NCI-H2029 (cell line): ENCODE measurements at regions not wholly inside any gene's neighbourhood (a gene's known extent, or its start where the extent isn't known, plus 50 kb on each side); places are given as distances from the start of the nearest gene placed in this dataset.
"Not testable (repeated sequence)": the region's sequence is repeated elsewhere in the genome, so short reads cannot be mapped to it uniquely, and the experiment has no call there.

Experiments used
- DNase-seq: peaks from one replicate; lab custom pipeline; 2025; lab: John Stamatoyannopoulos, UW

DNA sequence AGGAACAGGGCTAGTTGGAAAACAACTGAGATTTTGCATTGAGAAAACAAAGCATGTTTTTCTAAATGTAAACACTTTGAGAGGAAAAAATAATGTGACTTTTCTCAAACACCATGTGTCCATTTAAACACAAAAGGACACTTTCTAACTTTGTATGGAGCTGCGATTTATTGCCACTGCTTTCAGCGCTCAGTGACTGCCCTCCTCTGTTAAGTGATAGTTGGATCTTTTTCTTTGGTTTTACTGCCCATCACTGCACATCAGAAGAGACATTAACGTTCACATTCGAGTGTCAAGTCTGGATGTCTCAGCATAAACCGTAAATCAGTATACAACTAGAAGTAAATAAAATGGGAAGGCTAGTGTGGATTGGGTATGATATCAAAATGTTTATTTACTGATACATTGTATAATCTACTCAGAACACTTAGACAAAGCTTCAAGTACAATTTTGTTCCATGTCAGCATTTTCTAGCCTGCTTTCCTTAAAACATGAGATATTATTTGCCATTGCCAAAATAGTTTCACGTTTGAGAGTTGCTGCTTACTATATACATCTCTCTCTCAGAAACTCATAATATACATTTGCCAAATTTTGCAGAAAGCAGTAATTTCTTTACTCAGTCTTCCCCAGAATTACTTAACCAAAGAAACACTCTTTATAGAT is 237.6 kb downstream of the IKZF2 start:
- no peak for DNase-seq

DNA sequence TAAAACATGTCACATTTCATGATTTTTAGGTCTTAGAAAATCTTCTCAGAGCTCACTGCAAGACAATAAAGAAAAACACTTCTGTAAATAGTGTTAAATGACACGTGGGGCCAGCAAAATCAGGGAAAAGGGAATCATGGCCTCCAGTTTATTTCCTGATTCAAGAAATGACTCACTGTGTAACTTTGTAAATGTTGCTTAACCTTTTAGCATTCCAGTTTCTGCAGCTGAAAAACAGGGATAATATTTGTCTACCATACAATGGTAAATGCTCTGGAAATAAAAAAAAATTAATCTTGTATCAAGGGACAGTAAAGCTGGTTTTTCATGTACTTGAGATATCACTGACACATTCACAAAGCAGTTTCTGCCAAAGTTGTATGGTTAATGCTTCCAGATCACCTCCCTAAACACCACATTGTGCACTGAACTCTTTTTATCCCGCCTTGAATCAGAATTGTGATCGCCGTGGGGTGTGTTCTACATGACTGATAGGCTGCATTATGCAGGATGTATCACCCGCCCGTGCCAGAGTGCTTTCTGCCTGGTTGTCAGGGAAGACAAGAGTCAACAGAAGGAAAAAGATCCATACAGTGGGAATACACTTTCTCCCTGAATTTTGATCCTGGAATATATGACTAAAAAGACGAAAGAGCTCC is 238.8 kb downstream of the IKZF2 start:
- no peak for DNase-seq

- no peak for DNase-seq
Measured at GRCh38 chr2:212911011-212911410, 240.4 kb downstream of the IKZF2 start.

DNA sequence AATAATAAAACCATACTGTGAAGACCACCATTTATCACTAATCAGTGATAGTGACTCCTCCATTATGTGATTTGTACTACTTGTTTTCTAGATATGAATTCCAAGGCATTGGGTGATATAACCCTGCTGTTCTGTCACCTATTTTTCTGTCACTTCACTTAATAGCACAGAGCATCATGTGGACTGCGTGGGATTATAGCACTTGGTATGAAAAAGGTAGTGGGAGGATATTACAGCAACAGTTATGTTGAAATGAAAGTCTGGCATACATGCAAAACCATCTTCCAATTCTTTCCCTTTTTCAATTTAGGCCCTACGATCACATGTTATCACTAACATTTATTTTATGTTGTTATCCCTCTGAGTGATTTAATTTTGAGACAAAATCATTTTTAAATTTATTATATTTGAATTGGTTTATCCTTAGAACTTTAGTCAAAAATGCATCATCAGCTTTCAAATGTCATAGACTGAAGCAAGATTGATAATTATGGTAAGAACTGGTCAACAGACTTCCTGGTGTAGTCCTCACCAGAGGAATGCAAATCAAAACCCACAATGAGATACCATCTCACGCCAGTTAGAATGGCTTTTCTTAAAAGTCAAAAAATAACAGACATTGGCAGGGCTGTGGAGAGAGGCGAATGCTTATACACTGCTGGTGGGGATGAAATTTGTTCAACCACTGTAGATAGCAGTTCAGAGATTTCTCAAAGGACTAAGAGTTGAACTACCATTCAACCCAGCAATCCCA is 242.6 kb downstream of the IKZF2 start:
- no peak for DNase-seq

GRCh38 chr2:212908031-212908430 is 243.4 kb downstream of the IKZF2 start:
- DNase-seq = no peak

DNA sequence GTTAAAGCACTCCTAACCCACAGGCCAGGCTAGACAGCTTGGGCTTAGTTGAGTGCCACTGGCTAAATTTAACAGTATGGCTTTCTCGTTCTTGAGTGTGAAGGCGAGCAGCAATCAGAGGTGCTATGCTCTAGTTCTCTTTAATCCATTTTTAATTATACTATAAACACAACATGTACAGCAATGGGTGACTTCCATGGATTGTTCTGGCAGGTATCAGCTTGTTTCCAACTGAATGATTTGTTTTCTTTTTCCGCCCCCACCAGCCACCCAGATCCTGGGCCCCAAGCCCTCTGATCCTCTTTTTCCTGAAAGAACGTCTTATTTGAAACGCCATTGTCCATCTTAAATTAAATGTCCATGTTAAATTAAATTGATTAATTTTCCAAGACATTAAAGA is 244.8 kb downstream of the IKZF2 start:
- DNase-seq = no peak

DNA sequence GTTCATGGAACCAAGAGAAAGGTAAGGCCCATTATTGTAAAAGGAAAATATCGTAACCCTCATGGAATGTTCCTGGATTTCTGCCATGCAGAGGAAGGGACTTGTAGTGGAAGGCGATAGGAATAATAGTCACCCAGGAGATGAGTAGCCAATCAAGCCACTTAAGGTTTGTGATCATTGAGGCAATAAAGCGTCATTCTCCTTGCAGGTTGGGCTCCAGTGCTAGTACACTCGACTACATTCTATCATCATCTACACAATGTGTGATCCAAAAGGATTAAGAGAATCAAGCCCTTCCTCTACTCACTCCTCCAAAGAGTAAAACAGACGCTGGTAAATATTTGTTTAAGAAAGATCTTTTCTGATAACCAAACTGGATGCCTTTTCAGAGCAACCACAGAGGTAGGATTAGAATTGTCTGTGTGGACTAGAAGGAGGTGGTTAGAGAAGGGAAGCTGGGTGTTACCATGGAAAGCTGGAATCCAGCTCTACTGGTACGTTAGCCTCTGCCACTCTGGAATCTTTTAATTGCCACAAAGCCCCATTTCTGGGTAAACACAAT is 245.7 kb downstream of the IKZF2 start:
- DNase-seq = peak; percentile 90

GRCh38 chr2:212904646-212905045 is 246.8 kb downstream of the IKZF2 start:
- DNase-seq = no peak

DNA sequence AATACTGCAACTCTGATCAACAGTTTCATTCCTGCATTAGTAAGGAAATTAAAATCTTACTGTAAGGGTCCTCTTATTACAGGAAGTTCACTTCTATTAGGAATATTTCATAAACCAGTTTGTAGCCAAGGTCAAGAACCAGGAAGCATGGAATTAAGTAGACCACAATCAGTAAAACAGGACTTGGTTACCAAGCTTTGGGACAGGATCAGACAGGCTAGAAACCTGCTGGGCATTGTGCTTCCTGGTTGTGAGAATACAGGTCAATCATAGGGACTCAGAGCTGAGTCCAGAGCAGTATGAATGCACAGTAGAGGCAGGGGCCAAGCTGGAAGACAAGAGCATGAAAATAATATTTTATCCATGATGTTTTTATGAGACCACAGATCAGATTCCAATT is 248.0 kb downstream of the IKZF2 start:
- peak; percentile 5 for DNase-seq

DNA sequence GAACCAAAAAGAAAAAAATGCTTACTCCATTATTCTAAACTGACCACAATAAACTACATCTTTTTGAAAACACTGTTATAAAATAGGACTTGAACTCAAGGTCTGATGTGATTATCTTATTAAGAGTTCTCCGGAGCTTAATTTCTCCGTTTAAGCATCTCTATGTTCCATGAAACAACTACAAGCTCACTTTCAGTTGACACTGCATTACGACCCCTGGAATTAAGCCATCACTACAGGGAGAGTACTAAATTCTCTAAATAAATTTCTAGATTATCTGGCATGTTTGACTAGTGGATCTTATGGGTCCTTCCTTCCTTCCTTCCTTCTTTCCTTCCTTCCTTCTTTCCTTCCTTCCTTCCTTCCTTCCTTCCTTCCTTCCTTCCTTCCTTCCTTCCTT is 249.0 kb downstream of the IKZF2 start:
- no peak for DNase-seq

- no peak for DNase-seq
Measured at GRCh38 chr2:212901604-212902275, 249.7 kb downstream of the IKZF2 start.

DNA sequence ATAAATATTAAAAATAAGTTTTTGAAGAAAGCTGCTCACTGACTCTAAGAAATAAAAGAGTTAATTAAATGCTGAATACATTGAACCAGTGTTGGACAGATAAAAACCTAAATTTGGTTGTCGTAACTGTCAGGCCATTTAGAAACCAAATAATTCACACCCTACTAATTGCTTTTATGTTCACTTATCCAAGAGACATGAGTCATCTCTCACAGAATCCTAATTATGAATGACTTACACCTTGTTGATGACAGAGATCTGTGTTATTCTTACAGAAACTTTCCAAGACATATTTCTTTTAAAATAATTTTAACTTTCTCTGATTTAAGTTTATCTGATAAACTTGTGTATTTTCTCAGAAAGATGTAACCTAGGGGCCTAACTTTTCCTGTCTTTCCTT is 250.7 kb downstream of the IKZF2 start:
- DNase-seq = no peak

DNA sequence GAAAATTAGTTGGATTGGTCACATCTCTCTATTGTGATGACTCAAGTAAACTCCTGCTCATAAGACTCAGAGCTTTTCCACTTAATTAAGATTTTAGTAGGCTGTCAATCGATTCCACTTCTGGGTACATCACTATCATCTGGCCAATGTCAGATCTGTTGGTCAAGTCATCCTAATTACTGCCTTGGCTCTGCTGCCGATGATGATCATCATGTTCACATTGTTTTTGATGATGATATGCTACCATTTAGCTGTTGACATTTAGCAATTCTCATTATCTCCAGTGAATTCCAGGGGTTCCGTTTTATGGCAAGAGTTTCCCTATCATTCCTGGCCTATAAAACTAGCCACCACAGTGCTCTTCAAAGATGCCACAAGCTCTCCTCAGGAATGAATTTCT is 253.4 kb downstream of the IKZF2 start:
- no peak for DNase-seq

DNA sequence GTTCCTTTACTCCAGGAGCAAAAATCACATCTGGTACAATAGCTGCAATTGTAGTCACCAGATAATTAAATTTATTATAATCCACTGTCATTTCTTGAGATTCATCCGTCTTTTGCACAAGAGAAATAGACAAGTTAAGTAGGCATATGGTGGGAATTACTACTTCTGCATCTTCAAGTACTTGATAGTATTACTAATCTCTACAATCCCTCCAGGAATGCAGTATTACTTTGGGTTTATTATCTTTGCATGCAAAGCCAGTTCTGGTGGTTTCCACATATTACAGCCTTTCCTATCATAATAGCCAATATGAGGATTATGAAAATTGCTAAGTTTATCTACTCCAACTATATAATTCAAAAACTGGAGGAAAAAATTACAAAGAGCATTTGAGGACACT is 254.1 kb downstream of the IKZF2 start:
- no peak for DNase-seq

DNA sequence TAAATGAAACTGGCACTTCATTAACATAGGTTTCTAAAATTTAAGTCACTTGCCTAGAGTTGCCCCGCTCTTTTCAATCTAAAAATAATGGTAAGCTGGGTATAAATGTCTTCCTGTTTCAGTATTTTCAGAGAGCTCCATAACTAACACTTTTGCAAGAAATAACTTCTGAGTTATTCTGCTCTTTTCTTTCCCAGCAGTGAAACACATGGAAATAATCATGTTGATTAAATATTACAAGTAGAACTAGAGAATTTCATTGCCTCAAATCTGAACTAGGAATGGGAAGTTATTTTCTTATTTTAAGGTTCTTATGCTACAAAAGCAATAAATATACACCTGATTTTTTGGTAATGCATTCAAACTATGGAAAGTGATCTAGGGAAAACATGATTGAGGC is 257.4 kb downstream of the IKZF2 start:
- no peak for DNase-seq

DNA sequence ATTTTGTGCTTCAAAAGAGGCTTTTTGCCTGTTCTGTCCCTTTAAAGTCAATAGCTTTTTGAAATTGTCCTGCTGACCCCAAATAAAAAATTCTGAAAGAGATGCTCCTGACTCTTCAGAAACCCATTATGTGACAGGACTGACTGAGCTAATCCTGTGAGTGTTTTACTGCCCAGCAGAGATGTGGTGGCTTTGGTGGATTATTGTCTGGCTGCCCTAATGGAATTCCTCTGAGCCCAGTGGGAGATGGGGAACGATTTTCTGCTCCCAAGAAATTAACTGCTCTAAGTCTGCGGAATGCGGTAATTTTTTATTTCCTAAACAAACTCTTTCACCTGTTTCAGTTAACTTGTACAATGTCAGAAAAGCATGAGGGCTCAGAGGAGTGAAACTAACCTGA is 258.2 kb downstream of the IKZF2 start:
- no peak for DNase-seq

DNA sequence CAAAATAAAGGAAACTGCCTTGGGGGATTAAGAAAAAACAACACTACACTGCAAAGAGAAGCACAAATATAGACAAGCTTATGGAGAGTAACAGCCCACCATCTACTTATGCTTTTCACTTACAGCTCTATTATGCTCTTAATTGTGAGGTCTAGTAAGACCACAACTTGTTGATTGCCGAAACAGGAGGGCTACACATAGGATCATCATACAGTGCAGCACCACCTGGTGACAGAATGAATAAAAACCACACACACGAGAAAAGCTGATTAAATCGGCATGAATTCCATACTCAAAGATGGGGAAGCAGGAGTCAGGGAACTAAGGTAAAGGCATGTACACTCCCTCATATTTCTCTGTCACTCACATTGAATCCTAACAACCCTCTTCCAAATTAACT is 259.2 kb downstream of the IKZF2 start:
- no peak for DNase-seq

DNA sequence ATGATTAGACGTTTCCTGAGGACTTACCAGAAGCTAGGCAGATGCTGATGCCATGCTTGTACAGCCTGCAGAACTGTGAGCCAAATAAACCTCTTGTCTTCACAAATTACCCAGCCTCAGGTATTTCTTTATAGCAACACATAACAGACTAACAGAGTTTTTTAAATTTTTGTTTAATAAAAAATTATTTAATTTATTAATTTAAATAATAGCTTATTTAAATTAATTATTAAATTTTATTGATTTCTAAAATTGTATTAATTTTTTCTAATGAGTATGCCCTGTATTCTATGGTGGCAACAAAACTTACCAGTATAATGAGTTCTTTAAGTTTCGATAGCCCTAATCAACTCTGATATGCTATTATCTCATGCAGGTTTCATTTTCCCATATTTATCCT is 259.8 kb downstream of the IKZF2 start:
- DNase-seq = no peak

DNA sequence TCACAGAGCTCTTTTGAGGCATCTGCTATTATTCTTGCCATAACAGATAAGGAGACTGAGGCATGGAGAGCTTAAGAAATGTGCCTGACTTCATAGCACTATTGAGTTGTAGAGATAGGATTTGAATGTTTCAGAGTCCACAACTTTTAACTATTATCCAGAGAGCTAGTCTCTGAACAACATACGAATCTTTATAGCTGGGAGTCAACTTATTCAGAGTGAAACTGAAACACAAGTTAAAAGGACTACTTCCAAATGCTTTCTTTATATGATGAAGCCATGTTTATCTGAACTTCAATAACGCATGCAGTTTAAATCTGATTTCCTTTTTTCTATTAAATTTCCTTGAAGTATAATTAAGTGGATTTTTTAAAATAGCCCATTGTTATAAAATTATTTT is 268.8 kb downstream of the IKZF2 start:
- no peak for DNase-seq

GRCh38 chr2:212876556-212876955 is 274.9 kb downstream of the IKZF2 start:
- not testable (repeated sequence) for DNase-seq

- DNase-seq = not testable (repeated sequence)
Measured at GRCh38 chr2:212875950-212876349, 275.5 kb downstream of the IKZF2 start.

DNA sequence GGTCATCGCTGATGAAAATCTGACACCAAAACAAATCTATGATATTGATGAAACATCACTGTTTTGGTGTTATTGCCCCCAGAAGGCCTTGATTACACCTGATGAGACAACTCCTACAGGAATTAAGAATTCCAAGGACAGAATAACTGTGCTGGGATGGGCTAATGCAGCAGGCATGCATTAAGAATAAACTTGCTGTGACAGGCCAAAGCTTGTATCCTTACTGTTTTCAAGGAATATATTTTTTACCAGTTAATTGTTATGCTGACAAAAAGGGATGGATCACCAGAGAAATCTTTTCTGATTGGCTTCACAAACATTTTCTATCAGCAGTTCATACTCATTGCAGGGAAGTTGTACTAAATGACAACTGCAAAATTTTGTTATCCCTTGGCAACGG is 278.2 kb downstream of the IKZF2 start:
- DNase-seq = no peak
